Activated CD4-positive, alpha-beta T cell treated with anti-CD3 and anti-CD28 coated beads for 4 hours (primary cell): ENCODE measurements at regions not wholly inside any gene's neighbourhood (a gene's known extent, or its start where the extent isn't known, plus 50 kb on each side); places are given as distances from the start of the nearest gene placed in this dataset.

ENCODE experiments used
- DNase-seq, 2 donors: peaks; one replicate each; pipeline ENCODE4 v3.0.0-alpha.2; 2020

- DNase-seq = no peak
Observed at GRCh38 chr4:15130441-15130840, 128.2 kb downstream of the CPEB2 start.

DNA sequence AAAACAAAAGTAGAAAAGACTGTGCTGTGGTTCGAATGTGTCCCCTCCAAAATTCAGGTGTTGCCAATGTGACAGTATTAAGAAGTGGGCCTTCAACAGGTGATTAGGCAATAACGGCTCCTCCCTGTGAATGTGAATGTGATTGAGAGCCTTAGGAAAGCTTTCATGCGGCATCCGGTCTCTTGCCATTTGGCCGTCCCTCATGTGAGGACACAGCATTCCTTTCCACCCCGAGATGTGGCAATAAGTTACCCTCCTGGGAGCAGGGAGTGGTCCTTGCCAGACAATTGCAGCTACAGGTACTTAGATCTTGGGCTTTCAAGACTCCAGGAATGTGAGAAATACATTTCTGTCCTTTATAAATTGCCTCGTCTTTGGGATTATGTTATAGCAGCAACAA, 129.3 kb downstream of the CPEB2 start:
- DNase-seq = no peak

- DNase-seq = no peak
Observed at GRCh38 chr4:15132739-15133138, 130.5 kb downstream of the CPEB2 start.

- no peak for DNase-seq
Observed at GRCh38 chr4:15139599-15139998, 137.3 kb downstream of the CPEB2 start.

GRCh38 chr4:15142201-15142600, 139.9 kb downstream of the CPEB2 start:
- DNase-seq = no peak

DNA sequence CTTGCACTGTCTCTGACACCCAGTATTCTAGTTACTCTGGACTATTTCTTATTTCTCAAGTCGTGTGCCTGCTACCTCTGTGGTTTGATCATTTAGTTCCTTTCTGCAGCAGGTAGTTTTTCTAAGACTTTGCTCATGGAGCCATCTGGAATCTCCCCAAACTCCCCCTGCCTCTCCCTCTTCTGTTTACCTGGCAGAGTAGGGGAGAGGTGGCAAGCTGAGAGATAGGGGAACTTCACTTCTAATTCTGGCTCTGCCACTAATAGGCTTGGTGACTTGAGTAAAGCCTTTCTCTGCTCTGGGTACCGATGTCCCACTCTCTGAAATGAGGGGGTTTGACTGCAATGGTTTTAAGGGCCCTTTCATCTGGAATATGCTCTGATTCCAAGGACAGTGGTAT, 141.3 kb downstream of the CPEB2 start:
- no peak for DNase-seq

DNA sequence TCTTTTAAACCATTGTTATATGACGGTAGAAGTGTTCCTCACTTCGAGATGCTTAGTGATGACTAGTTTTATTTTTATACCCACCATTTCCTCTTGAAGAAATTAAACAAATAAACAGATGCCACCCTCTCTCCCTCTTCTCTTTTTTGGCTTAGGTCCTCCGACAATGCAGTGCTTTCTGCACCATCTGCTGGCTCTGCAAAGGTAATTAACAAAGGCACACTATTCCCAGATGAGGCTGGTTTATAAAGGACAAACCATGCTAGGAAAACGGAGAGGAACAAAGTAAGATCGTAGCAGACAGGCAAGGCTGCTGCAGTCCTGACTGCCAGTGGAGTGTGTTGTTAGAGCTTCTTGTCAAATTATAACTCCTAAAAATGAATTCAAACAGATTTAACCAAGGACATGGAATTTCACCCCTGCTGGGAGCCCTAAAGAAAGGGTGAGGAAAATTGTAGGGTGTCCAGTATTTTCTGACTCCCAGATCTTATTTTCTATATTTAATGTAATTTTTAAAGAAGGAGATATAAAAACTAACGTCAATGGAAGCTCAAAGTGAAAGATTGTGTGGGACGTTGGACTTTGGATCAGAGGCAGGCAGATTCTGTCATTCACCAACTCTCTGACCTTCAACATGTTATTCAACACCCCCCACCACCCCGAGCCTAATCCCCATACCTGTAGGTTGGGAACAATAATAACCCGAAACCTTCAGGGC, 142.1 kb downstream of the CPEB2 start:
- no peak for DNase-seq

DNA sequence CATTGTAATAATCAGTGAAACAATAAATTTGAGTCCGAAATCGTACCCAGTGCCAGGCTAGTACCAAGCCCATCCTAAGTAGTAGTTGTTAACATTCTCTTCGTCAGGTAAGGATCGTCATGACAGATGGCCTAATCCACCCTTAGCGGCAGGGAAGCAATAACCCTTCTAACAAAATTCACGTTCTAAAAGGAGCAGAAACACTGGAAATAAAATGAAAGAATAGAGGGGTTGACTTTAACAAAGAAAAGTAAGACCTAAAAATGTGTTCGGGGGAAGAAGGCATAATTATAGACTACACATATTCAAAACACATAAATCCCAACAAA, 142.7 kb downstream of the CPEB2 start:
- no peak for DNase-seq

GRCh38 chr4:15145709-15146108, 143.4 kb downstream of the CPEB2 start:
- DNase-seq = no peak

DNA sequence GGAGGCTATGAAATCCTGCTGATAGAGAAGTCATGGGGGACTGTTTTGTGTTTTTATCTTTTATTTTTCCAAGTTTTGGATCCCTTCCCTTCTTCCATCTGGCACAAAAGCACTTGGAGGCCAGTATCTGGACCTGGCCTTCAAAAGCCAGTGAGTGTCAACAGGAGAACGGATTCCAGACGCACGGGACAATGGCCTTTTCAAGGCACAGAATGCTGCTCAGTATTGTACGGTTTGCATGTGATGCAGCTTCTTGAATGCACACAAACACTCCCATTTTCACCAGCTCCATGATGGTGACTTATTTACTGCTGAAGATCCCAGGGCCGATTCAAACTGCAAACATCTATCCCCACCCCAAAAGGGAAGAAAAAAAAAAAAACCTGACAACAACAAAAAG, 145.4 kb downstream of the CPEB2 start:
- no peak for DNase-seq

DNA sequence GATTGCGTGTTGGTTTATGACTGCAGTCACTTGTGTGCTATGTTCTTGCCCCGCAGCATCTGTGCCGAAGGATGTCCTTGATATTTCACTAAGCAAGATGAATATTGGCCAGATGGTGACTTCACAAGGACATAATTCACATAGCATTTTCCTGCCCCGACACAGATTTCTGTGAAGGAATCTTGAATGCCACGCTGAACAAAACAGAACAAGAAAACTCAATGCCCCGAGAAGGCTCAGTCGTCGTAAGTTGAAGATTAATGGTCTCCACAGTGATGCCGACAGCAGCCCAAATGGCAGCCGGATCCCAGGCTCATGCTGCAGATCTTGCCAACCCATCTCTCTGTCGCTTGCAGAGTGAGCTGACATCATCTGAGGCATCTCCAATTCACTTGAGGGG, 145.9 kb downstream of the CPEB2 start:
- DNase-seq = no peak

DNA sequence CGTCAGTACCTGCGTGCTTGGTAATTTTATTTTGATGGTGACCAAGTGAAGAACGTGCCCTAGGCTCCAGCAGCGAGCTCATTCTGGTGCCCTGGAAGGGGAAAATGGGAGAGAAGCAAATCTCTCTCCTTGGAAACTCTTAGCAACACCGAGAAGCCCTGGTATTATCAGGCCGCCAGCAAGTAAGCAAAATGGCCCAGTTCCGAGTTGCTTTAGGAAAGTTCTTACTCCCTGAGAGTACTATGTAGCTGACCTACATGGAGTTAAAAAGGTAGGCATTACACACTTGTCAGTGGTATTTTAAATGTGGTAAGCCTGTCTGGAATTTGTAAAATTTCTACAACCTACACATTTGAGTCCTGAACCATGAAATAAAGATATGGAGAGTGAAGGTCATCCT, 146.4 kb downstream of the CPEB2 start:
- no peak for DNase-seq

DNA sequence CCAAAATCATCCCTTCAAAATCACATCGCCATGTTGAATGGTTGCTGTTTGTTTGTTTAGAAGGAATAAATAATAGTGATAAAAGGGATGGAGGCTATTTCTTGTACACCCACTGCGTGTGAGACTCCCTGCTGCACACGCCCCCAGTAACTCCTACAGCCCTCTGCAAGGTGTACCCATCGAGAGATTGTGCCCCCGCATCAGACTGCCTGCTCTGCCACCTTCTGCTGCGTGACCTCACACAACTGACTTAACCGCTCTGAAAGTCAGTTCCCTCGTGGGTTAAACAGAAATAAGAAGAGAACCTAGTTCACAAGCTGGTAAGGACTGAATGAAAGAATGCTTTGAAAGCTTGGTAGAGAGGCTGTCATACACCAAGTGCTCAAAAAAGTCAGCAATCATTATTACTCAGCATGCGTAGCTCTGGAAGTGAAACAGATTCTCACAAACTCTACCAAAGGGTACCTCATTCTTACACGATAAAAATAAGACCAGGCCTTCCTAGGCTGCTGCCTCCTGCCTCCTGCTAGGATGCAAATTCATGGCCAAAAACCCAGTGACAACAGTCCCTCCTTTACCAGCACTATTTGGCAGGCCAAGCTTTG, 147.1 kb downstream of the CPEB2 start:
- DNase-seq = no peak

GRCh38 chr4:15149839-15150592, 147.7 kb downstream of the CPEB2 start:
- no peak for DNase-seq

DNA sequence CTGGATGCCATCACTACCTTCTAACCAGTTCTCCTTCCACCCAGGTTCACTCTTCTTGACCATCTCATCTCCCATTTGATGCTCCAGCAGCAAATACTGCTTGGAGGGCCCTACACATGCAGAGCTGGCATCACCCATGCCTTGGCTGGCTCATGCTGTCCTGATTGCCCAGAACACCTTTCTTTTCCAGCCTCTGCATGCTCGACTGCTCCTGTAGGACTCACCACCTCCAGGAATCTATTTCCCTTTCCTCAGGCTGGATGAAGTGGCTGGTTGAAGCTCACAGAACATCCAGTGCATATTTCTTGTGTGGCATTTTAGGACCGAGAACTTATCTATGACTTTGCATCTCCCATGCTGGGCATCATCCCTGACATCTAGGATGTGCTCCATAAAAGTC, 148.3 kb downstream of the CPEB2 start:
- DNase-seq = no peak

GRCh38 chr4:15151033-15151432, 148.8 kb downstream of the CPEB2 start:
- DNase-seq = no peak

- no peak for DNase-seq
Observed at GRCh38 chr4:15153662-15154061, 151.4 kb downstream of the CPEB2 start.

GRCh38 chr4:15158406-15159091, 156.3 kb downstream of the CPEB2 start:
- DNase-seq = no peak

GRCh38 chr4:15159477-15160019, 157.3 kb downstream of the CPEB2 start:
- DNase-seq = no peak

GRCh38 chr4:15161439-15161838, 159.2 kb downstream of the CPEB2 start:
- no peak for DNase-seq

- no peak for DNase-seq
Observed at GRCh38 chr4:15162046-15162445, 159.8 kb downstream of the CPEB2 start.

DNA sequence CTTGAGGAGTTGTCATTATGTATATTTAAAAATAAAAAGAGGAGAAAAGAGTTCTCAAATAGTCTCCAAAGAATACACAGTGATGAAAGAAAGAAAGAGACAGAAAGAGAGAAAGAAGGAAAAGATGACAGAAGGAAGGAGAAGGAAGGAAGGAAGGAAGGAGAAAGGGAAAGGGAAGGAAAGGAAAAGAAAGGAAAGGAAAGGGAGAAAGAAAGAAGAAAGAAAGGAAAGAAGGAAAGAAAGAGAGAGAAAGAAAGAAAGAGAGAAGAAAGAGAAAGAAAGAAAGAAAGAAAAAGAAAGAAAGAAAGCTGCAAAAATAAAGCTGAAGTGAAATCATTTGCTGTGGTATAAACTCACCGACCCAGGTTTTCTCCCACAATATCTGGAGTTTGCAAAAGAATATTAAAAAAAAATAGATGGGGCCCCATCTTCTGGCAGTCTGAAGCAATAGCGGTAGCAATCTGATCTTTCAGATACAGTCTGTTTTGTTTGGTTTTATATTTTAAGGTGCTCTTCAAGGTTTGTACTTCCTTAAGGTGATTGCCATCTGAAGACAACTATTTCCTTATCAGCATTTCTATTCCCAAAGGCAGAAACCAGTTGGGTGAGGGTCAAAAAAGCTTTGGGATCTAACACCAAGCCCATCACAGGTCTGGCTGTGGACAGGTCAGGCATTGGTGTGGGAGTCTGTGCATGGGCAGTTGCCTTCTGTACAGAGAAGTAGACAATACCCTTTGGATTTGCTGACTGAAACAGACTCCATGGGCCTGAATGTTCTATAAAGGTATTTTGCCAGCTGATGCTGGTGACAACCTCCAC, 160.4 kb downstream of the CPEB2 start:
- no peak for DNase-seq

- DNase-seq = no peak
Observed at GRCh38 chr4:15163284-15163645, 161.0 kb downstream of the CPEB2 start.
